Uterus (tissue), 2 donors: ENCODE measurements at regions not wholly inside any gene's neighbourhood (a gene's known extent, or its start where the extent isn't known, plus 50 kb on each side); places are given as distances from the start of the nearest gene placed in this dataset.

Experiments
- POLR2A ChIP-seq, 2 donors: fragments of 450-650 bp; IDR thresholded peaks; one replicate each; pipeline ENCODE4 v1.6.1; 2016; ENCODE audit warnings: antibody characterized with exemption in 2 of 2, mild to moderate bottlenecking in 1 of 2, moderate library complexity in 1 of 2
- TF ChIP-seq, protein P1 (sequence below), 4 experiments: fragments of 200-600 bp in 2 of 4; fragments of 450-650 bp in 2 of 4; sonication (generic) in 2 of 4; IDR thresholded peaks; one replicate each; pipeline ENCODE4 v1.5.1; 2016 to 2019; ENCODE audit warnings: antibody characterized with exemption in 4 of 4, mild to moderate bottlenecking in 2 of 4, moderate library complexity in 1 of 4

DNA sequence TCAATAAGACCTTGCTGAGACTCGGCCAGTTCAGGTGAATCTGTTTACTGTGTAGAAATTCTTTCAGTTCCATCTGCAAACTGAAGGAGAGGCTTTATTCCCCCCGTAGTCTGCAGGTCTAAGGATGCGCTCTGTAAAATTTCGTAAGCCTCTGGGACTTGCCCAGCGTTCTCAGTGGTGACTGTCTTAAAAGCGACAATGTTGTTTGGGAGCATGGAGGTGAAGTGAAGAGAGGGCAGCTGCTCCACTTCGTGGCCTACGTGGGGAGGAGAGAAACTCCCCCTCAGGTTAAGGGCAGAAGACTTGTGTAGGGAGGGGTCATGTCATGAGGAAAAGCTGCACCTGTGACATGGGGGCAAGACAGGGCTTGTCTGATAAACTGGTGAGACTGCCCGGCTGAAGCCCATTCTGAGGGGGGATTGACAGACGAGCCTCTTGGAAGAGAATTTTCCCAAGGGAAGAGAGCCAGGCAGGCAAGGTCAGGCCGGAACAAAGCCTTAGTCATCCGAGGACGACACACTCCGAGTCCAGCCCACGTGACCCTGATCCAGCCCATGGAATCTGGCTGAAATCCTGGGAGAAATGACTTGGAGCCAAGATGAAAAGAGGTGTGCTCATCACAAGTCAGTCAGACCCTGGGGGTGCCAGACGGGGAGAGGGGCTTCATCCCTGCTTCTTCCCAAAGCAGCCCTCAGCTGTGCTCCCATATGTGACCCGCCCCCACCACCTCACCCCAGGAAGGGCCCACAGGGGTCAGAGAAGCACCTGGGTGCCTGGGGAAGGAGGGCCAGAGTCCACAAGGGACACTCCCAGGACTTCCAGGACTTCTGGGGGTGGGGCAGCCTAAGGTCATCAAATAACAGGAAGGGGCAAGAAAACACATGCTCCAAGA is 88.5 kb upstream of the SH3BP4 start:
- TF ChIP-seq, protein P1, sequence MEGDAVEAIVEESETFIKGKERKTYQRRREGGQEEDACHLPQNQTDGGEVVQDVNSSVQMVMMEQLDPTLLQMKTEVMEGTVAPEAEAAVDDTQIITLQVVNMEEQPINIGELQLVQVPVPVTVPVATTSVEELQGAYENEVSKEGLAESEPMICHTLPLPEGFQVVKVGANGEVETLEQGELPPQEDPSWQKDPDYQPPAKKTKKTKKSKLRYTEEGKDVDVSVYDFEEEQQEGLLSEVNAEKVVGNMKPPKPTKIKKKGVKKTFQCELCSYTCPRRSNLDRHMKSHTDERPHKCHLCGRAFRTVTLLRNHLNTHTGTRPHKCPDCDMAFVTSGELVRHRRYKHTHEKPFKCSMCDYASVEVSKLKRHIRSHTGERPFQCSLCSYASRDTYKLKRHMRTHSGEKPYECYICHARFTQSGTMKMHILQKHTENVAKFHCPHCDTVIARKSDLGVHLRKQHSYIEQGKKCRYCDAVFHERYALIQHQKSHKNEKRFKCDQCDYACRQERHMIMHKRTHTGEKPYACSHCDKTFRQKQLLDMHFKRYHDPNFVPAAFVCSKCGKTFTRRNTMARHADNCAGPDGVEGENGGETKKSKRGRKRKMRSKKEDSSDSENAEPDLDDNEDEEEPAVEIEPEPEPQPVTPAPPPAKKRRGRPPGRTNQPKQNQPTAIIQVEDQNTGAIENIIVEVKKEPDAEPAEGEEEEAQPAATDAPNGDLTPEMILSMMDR (IDR thresholded peaks at IDR 0.05): no peak
- no peak for TF ChIP-seq POLR2A (IDR thresholded peaks at IDR 0.05)
